NCI-H2107 treated with DMSO at 0.1 percent for 48 hours (cell line): ENCODE measurements at regions not wholly inside any gene's neighbourhood (a gene's known extent, or its start where the extent isn't known, plus 50 kb on each side); places are given as distances from the start of the nearest gene placed in this dataset.
"Not testable (repeated sequence)": the region's sequence is repeated elsewhere in the genome, so short reads cannot be mapped to it uniquely, and the experiment has no call there.

Experiments used
- DNase-seq: peaks from one replicate; lab custom pipeline; 2025; ENCODE audit not compliant: unreplicated experiment; lab: John Stamatoyannopoulos, UW

GRCh38 chr20:59459586-59459985 lies 144.8 kb upstream of the PHACTR3 start:
- no peak for DNase-seq

- DNase-seq: no peak
These were observed 144.0 kb upstream of the PHACTR3 start for GRCh38 chr20:59460352-59460751.

GRCh38 chr20:59461526-59461925 lies 142.8 kb upstream of the PHACTR3 start:
- no peak for DNase-seq

- DNase-seq: no peak
These were observed 142.1 kb upstream of the PHACTR3 start for GRCh38 chr20:59462249-59462648.

- DNase-seq: no peak
These were observed 140.8 kb upstream of the PHACTR3 start for GRCh38 chr20:59463541-59463940.

- DNase-seq: no peak
These were observed 138.1 kb upstream of the PHACTR3 start for GRCh38 chr20:59466107-59466815.

- no peak for DNase-seq
These were observed 135.5 kb upstream of the PHACTR3 start for GRCh38 chr20:59468831-59469230.

- no peak for DNase-seq
These were observed 134.8 kb upstream of the PHACTR3 start for GRCh38 chr20:59469267-59470252.

GRCh38 chr20:59470521-59470920 lies 133.8 kb upstream of the PHACTR3 start:
- no peak for DNase-seq

- no peak for DNase-seq
These were observed 132.5 kb upstream of the PHACTR3 start for GRCh38 chr20:59471653-59472421.

- no peak for DNase-seq
These were observed 130.6 kb upstream of the PHACTR3 start for GRCh38 chr20:59473742-59474141.

- DNase-seq: no peak
These were observed 123.3 kb upstream of the PHACTR3 start for GRCh38 chr20:59481067-59481466.

GRCh38 chr20:59481477-59482018 lies 122.8 kb upstream of the PHACTR3 start:
- no peak for DNase-seq

- no peak for DNase-seq
These were observed 121.8 kb upstream of the PHACTR3 start for GRCh38 chr20:59482351-59483187.

- no peak for DNase-seq
These were observed 120.9 kb upstream of the PHACTR3 start for GRCh38 chr20:59483481-59483880.

GRCh38 chr20:59484228-59484627 lies 120.1 kb upstream of the PHACTR3 start:
- no peak for DNase-seq

GRCh38 chr20:59485576-59486454 lies 118.5 kb upstream of the PHACTR3 start:
- DNase-seq: no peak

- DNase-seq: not testable (repeated sequence)
These were observed 115.9 kb upstream of the PHACTR3 start for GRCh38 chr20:59488459-59488858.
